Stimulated activated CD8-positive, alpha-beta memory T cell treated with anti-CD3 and anti-CD28 coated beads, Interleukin-7, amount 100 ng/mL, for 24 hours (primary cell): ENCODE measurements at regions not wholly inside any gene's neighbourhood (a gene's known extent, or its start where the extent isn't known, plus 50 kb on each side); places are given as distances from the start of the nearest gene placed in this dataset.
A peak's percentile ranks its signal among the peaks of the same experiment; 100 is the strongest.

Source experiments
- DNase-seq: peaks from one replicate; pipeline ENCODE4 v3.0.0-alpha.2; 2020; ENCODE audit warnings: low read depth

- DNase-seq = no peak
Observed at GRCh38 chr7:38086857-38087256, 91.2 kb upstream of the STARD3NL start.

- no peak for DNase-seq
Observed at GRCh38 chr7:38102507-38102906, 75.5 kb upstream of the STARD3NL start.

- no peak for DNase-seq
Observed at GRCh38 chr7:38105874-38106483, 72.1 kb upstream of the STARD3NL start.

- peak; percentile 45 for DNase-seq
Observed at GRCh38 chr7:38107486-38107893, 70.6 kb upstream of the STARD3NL start.

GRCh38 chr7:38112075-38112474 lies 66.0 kb upstream of the STARD3NL start:
- DNase-seq = no peak

- no peak for DNase-seq
Observed at GRCh38 chr7:38120076-38120475, 58.0 kb upstream of the STARD3NL start.

- no peak for DNase-seq
Observed at GRCh38 chr7:38122501-38122900, 55.5 kb upstream of the STARD3NL start.

- DNase-seq = no peak
Observed at GRCh38 chr7:38123494-38123893, 54.6 kb upstream of the STARD3NL start.

- no peak for DNase-seq
Observed at GRCh38 chr7:38127216-38128207, 50.5 kb upstream of the STARD3NL start.
